Natural killer cell (primary cell): ENCODE measurements at regions not wholly inside any gene's neighbourhood (a gene's known extent, or its start where the extent isn't known, plus 50 kb on each side); places are given as distances from the start of the nearest gene placed in this dataset.
"Not testable (repeated sequence)": the region's sequence is repeated elsewhere in the genome, so short reads cannot be mapped to it uniquely, and the experiment has no call there.

ENCODE experiments used
- ATAC-seq, 3 donors: fragments of 150-1000 bp in 2 of 3; fragments of 200-7000 bp in 1 of 3; cut with Tn5 transposase; 1 replicate in 1 of 3; 2 replicates in 2 of 3; pipeline ENCODE4 v1.10.0; 2021; ENCODE audit warnings: mild to moderate bottlenecking in 2 of 3, moderate library complexity in 2 of 3
- DNase-seq, 2 donors: peaks; one replicate each; pipeline versions ENCODE4 v3.0.0 to v3.0.0-alpha.2; 2013 to 2021; ENCODE audit warnings: mixed read lengths in 1 of 2
- H3K27ac ChIP-seq: one replicate; pipeline ENCODE4 v1.5.1; 2013; ENCODE audit warnings: mild to moderate bottlenecking, low read length
- H3K27me3 ChIP-seq: one replicate; pipeline ENCODE4 v1.6.1; 2013; ENCODE audit warnings: low read length; ENCODE audit not compliant: control insufficient read depth, insufficient read depth
- H3K36me3 ChIP-seq: one replicate; pipeline ENCODE4 v1.6.1; 2013; ENCODE audit warnings: low read length; ENCODE audit not compliant: control insufficient read depth, insufficient read depth
- H3K4me1 ChIP-seq: one replicate; pipeline ENCODE4 v1.6.1; 2013; ENCODE audit warnings: low read length; ENCODE audit not compliant: control insufficient read depth, insufficient read depth
- H3K4me3 ChIP-seq: one replicate; pipeline ENCODE4 v1.5.1; 2013; ENCODE audit warnings: low read length
- H3K9me3 ChIP-seq: one replicate; pipeline ENCODE4 v1.6.1; 2013; ENCODE audit warnings: low read length; ENCODE audit not compliant: control insufficient read depth, insufficient read depth
- H3K27ac Mint-ChIP-seq, 2 donors: one replicate each; pipeline ENCODE4 v1.8.0; 2022; ENCODE audit warnings: mild to moderate bottlenecking in 2 of 2, mixed read lengths in 2 of 2, moderate library complexity in 1 of 2
- H3K27me3 Mint-ChIP-seq, 2 donors: one replicate each; pipeline ENCODE4 v1.8.0; 2022; ENCODE audit warnings: low read depth in 2 of 2, mixed read lengths in 2 of 2
- H3K36me3 Mint-ChIP-seq: one replicate; pipeline ENCODE4 v1.8.0; 2022; ENCODE audit warnings: mixed read lengths
- H3K4me1 Mint-ChIP-seq, 2 donors: one replicate each; pipeline ENCODE4 v1.8.0; 2022; ENCODE audit warnings: mixed read lengths in 2 of 2
- H3K4me3 Mint-ChIP-seq: one replicate; pipeline ENCODE4 v1.8.0; 2022; ENCODE audit warnings: mild to moderate bottlenecking, moderate library complexity, mixed read lengths
- H3K9me3 Mint-ChIP-seq, 2 donors: one replicate each; pipeline ENCODE4 v1.8.0; 2022; ENCODE audit warnings: mixed read lengths in 2 of 2
- WGBS: methylation state at CpG from one replicate; pipeline ENCODE4 v1.1.7; 2013; ENCODE audit warnings: missing lambda C conversion rate; ENCODE audit not compliant: insufficient coverage; 5-methylcytosine and 5-hydroxymethylcytosine counted together
- intact Hi-C: fragments of 100-400 bp; cut with micrococcal nuclease; formaldehyde crosslinking; loops from one replicate; pipeline ENCODE4 v1.14.2; 2022

DNA sequence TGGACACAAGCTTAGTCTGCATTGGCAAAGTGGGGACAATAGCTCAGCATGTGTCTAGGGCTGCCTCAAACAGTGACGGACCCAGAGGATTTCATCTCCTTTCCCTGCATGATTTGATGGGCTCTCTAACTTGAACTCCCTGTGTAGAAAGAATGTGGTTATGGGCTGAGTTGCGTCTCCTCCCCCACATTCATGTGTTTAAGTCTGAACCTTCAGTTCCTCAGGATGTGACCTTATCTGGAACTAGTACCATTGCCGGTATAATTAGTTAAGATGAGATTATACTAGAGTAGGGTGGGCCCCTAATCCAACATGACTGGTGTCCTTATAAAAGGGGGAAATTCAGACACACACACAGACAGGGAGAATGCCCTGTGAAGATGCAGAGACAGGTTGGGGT is 257.6 kb downstream of the BCL2L11 start:
- H3K4me3 ChIP-seq, H3K9me3 Mint-ChIP-seq, H3K4me1 Mint-ChIP-seq, H3K27me3 ChIP-seq, DNase-seq, ATAC-seq, H3K27ac Mint-ChIP-seq, H3K36me3 Mint-ChIP-seq, H3K9me3 ChIP-seq, H3K4me3 Mint-ChIP-seq, H3K27ac ChIP-seq, H3K36me3 ChIP-seq, intact Hi-C loops, H3K27me3 Mint-ChIP-seq, H3K4me1 ChIP-seq: not testable (repeated sequence)
- WGBS: no CpG with 5 or more reads among the region's 3 CpGs

DNA sequence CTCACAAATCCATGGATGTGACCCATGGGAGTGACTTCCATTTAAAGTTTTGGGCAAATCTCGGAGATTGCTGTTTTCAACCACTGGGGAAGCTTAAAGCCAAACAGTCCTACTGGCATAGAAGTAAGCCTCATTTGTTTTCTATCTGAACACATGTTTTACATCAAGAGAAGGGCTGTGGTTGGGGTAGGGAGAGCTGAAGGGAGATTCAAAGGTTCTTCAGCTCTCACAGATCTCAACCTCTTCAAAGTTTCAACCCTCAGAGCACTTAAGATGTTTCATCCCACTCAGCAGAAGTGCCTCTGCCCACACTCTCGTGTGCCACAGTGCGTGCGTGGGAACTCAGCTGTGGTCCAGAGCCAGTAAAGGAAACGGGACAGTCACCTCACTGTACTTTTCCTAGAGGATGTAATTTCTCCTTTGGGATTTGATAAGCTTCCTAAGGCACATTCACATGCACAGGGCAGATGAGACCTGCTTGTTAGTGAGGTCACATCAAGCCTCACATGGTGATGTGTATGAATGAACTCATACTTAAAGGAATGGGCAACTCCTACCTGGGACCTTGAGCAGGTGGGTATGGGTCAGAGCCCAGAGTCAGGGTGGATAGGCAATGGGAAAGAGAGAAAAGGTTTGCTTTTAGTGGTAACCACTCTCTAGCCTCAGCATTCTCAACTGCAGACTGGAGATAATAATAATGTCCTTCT is 260.2 kb downstream of the BCL2L11 start:
- H3K27me3 ChIP-seq, H3K36me3 Mint-ChIP-seq, intact Hi-C loops, H3K4me3 ChIP-seq, H3K27ac ChIP-seq, H3K27ac Mint-ChIP-seq, H3K4me3 Mint-ChIP-seq, H3K27me3 Mint-ChIP-seq, ATAC-seq, H3K4me1 Mint-ChIP-seq, H3K9me3 Mint-ChIP-seq, H3K36me3 ChIP-seq, H3K9me3 ChIP-seq, H3K4me1 ChIP-seq: not testable (repeated sequence)
- peak in 1 of 2 donors; percentile 46 for DNase-seq
- no CpG with 5 or more reads among the region's 5 CpGs for WGBS

DNA sequence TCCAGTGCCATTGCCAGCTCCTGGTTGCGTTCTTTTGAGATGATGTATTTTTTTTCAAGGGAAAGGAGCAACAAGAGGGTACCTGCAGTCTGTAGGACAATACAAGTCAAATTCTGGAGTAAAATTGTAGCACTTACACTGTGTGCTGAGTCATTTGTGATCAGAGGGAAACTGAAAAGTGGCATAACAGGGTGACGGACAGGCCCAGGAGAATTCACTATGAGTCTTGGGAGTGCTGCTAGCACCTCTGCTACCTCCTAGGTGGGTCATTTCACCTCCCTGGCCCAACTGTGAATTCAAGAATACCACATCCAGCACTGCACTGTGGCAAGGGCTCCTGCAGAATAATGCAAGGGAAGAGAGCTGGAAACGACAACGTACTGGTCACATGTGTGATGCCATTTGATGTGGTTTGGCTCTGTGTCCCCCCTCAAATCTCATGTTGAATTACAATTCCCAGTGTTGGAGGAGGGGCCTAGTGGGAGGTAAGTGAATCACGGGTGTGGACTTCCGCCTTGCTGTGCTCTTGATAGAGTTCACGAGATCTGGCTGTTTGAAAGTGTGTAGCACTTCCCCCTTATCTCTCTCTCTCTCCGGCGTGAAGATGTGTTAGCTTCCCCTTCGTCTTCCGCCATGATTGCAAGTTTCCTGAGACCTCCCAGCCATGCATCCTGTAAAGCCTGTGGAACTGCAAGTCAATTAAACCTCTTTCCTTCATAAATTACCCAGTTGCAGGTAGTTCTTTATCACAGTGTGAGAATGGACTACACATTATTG is 261.0 kb downstream of the BCL2L11 start:
- H3K9me3 ChIP-seq, H3K4me3 Mint-ChIP-seq, intact Hi-C loops, H3K27ac ChIP-seq, H3K4me3 ChIP-seq, DNase-seq, H3K27me3 ChIP-seq, H3K36me3 ChIP-seq, H3K9me3 Mint-ChIP-seq, ATAC-seq, H3K36me3 Mint-ChIP-seq, H3K27me3 Mint-ChIP-seq, H3K4me1 ChIP-seq, H3K27ac Mint-ChIP-seq, H3K4me1 Mint-ChIP-seq: not testable (repeated sequence)
- WGBS: no CpG with 5 or more reads among the region's 11 CpGs

DNA sequence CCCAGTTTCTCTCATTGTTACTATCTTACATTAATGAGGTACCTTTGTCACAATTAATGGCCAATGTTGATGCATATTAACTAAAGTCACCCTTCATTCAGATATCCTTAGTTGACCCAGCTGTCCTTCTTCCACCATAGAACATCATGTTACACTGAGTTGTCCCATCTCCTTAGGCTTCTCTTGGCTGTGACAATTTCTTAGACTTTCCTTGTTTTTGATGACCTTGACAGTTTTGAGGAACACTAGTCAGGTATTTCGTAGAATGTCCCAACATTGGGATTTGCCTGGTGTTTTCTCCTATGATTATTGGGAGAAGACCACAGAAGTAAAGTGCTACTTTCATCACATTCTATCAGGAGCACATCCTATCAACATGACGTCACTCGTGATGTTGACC is 261.8 kb downstream of the BCL2L11 start:
- H3K27ac Mint-ChIP-seq, DNase-seq, ATAC-seq, intact Hi-C loops, H3K9me3 ChIP-seq, H3K27me3 Mint-ChIP-seq, H3K4me3 Mint-ChIP-seq, H3K4me1 ChIP-seq, H3K9me3 Mint-ChIP-seq, H3K36me3 Mint-ChIP-seq, H3K27ac ChIP-seq, H3K27me3 ChIP-seq, H3K36me3 ChIP-seq, H3K4me3 ChIP-seq, H3K4me1 Mint-ChIP-seq: not testable (repeated sequence)
- WGBS: 100% methylated on average over 2 of the region's 3 CpGs

DNA sequence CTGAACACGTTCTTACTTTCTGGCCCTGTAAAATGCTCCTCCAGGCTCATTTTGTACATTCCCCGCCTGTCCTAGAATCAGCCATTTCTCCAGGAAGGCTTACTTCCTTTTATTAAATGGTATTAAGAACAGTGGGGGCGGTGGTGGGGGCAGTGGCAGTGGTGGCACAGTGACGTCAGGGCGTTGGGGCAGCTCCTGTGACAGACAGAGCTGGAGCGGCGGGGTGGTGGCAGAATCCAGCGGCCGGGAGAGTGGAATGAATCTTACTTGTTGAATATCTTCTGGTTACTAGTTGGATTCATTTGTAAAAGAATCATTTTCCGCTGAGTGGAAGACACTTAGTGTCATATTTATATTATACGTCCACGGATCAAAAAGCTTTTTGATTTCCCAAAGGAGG is 262.6 kb downstream of the BCL2L11 start:
- DNase-seq, H3K4me1 Mint-ChIP-seq, H3K9me3 ChIP-seq, intact Hi-C loops, H3K27me3 ChIP-seq, H3K36me3 ChIP-seq, H3K9me3 Mint-ChIP-seq, H3K27ac Mint-ChIP-seq, H3K36me3 Mint-ChIP-seq, H3K27ac ChIP-seq, H3K4me3 ChIP-seq, H3K4me1 ChIP-seq, ATAC-seq, H3K4me3 Mint-ChIP-seq, H3K27me3 Mint-ChIP-seq: not testable (repeated sequence)
- WGBS: 94% methylated on average over 7 of the region's 12 CpGs

DNA sequence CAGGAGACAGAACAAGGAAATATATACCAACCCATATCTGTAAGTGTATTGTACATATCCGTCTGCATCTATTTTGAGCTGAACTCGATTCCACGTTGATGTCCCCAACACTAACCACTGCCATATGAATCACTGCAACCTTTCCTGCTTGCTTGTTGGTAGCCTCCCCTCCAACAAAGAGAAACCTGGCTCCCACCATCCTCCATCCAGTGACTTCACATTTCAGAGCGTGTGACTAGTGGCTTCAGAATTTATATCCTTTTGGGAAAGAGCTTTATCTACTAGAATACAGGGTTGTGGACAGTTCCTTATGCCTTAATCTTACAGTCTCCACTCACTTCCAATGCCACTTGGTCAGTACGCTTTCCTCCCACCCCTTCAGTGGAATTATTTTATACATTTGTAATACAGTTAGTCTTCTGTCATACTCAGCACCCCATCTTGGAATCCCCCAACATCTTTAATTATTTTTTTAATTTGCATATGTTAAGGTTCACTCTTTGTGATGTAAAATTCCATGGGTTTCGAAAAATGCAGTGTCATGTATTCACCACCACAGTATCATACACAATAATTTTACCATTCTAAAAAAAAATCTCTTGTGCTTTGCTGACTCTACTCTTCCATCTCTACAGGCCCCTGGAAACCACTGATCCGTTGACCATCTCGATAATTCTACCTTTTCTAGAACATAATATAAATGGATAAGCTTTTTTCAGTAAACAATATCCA is 264.7 kb downstream of the BCL2L11 start:
- H3K9me3 ChIP-seq, H3K4me3 Mint-ChIP-seq, H3K4me1 ChIP-seq, H3K27me3 Mint-ChIP-seq, H3K27ac ChIP-seq, H3K4me1 Mint-ChIP-seq, H3K36me3 Mint-ChIP-seq, DNase-seq, H3K4me3 ChIP-seq, H3K27me3 ChIP-seq, H3K9me3 Mint-ChIP-seq, H3K27ac Mint-ChIP-seq, H3K36me3 ChIP-seq, ATAC-seq, intact Hi-C loops: not testable (repeated sequence)
- WGBS: 100% methylated on average over 1 of the region's 8 CpGs

DNA sequence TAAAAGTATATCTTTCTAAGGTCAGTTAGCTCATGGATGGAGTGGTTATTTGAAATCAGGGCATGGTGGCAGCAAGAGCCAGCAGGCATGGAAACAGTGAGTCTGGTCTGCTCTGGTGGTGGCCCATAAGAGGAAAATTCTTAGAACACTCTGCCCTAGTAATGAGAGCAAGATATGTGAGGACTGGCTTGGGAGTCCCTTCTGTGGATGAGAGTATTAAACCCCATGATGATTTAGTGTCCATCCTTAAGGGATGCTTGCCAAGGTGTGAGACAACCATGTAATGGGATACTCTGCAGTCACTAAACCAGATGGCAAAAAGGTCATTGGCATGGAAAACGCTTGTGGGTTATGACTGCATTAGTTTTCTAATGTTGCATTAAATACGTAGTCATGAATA is 269.9 kb downstream of the BCL2L11 start:
- not testable (repeated sequence) for H3K4me1 Mint-ChIP-seq

More for the DNA sequence above, 269.9 kb downstream of the BCL2L11 start:
- H3K27me3 Mint-ChIP-seq, H3K27me3 ChIP-seq, H3K9me3 ChIP-seq, intact Hi-C loops, H3K36me3 ChIP-seq, DNase-seq, H3K27ac Mint-ChIP-seq, H3K4me1 ChIP-seq, ATAC-seq, H3K4me3 Mint-ChIP-seq, H3K4me3 ChIP-seq, H3K36me3 Mint-ChIP-seq, H3K27ac ChIP-seq, H3K9me3 Mint-ChIP-seq: not testable (repeated sequence)
- WGBS: 100% methylated on average over 1 of the region's 2 CpGs
